Brain microvascular endothelial cell (primary cell): ENCODE measurements at regions not wholly inside any gene's neighbourhood (a gene's known extent, or its start where the extent isn't known, plus 50 kb on each side); places are given as distances from the start of the nearest gene placed in this dataset.

Source experiments
- DNase-seq: peaks from one replicate; pipeline ENCODE4 v3.0.0-alpha.2; 2020
- H3K27ac ChIP-seq: fragments of 250-450 bp; sonication (Bioruptor Pico); 2 replicates; pipeline ENCODE4 v1.5.1; 2020; ENCODE audit warnings: mild to moderate bottlenecking, moderate library complexity
- H3K27me3 ChIP-seq: fragments of 250-450 bp; sonication (Bioruptor Pico); replicated peaks from 2 replicates; pipeline ENCODE4 v1.5.1; 2020; ENCODE audit warnings: mild to moderate bottlenecking
- H3K36me3 ChIP-seq: fragments of 250-450 bp; sonication (Bioruptor Pico); replicated peaks from 2 replicates; pipeline ENCODE4 v1.5.1; 2020; ENCODE audit warnings: mild to moderate bottlenecking
- H3K4me3 ChIP-seq: 2 replicates; pipeline ENCODE4 v1.5.1; 2011; ENCODE audit warnings: low read depth, mild to moderate bottlenecking, control low read depth, low read length, moderate library complexity
- in situ Hi-C: cut with HindIII; loops from 2 replicates; pipeline ENCODE4 v1.10.0; 2017; ENCODE audit warnings: low sequenced_read_pairs, low pct_ligation_motif_present
- TF ChIP-seq, protein P1 (sequence below): IDR thresholded peaks from 2 replicates; pipeline ENCODE4 v1.5.1; 2011; ENCODE audit warnings: low read depth, mild to moderate bottlenecking, moderate library complexity, low read length, control low read depth, inconsistent platforms; ENCODE audit errors: missing control alignments

DNA sequence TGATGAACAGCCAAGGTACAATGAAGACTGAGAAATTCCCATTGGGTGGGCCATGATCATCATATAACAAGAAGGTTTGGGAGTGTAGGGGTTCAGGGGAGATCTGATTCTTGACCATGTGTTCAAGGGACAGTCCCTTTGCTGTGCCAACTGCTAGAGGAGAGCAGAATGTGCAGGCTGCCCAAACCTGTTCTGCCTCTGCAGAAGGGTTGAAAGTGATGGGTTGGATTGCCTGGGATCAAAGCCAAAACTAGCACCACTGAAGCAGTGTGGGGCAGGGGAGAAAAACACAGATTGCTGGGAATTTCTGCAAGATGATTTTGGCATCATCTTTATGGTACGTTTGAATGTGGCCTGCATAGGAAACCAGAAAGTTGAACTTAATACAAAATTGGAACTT is 303.9 kb downstream of the OTUD1 start:
- no peaks in the 10 kb centered on the region for H3K36me3 ChIP-seq
- no peak overlapping the region for H3K27ac ChIP-seq
- in situ Hi-C loops: no loop called here
- TF ChIP-seq, protein P1, sequence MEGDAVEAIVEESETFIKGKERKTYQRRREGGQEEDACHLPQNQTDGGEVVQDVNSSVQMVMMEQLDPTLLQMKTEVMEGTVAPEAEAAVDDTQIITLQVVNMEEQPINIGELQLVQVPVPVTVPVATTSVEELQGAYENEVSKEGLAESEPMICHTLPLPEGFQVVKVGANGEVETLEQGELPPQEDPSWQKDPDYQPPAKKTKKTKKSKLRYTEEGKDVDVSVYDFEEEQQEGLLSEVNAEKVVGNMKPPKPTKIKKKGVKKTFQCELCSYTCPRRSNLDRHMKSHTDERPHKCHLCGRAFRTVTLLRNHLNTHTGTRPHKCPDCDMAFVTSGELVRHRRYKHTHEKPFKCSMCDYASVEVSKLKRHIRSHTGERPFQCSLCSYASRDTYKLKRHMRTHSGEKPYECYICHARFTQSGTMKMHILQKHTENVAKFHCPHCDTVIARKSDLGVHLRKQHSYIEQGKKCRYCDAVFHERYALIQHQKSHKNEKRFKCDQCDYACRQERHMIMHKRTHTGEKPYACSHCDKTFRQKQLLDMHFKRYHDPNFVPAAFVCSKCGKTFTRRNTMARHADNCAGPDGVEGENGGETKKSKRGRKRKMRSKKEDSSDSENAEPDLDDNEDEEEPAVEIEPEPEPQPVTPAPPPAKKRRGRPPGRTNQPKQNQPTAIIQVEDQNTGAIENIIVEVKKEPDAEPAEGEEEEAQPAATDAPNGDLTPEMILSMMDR: no peak
- H3K4me3 ChIP-seq: no peak overlapping the region
- H3K27me3 ChIP-seq: no peaks in the 10 kb centered on the region
- DNase-seq: no peak

DNA sequence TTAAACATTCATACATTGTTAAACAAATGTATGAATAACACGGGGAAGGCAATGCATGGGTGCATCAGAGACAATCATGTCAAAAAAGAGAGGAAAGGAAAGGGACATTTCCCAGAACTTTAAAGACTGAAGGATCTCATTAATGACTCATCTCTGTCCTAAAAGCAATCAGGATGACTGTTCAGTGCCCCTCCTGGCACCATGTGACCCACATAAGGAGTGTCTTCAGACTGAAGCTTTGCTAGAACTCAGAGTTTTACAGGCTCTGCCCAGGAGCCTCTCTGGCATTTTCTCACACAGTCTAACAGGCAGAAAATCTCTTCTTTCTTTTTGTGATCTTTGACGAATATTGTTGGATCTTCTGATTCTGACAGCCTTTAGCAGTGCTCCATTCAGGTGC is 315.3 kb downstream of the OTUD1 start:
- Histone ChIP-seq H3K4me3 (no peak overlapping the region), H3K36me3 (no peaks in the 10 kb centered on the region), H3K27me3 (no peaks in the 10 kb centered on the region), H3K27ac (no peak overlapping the region)
- TF ChIP-seq, protein P1: no peak
- in situ Hi-C loops: no loop called here
- no peak for DNase-seq

DNA sequence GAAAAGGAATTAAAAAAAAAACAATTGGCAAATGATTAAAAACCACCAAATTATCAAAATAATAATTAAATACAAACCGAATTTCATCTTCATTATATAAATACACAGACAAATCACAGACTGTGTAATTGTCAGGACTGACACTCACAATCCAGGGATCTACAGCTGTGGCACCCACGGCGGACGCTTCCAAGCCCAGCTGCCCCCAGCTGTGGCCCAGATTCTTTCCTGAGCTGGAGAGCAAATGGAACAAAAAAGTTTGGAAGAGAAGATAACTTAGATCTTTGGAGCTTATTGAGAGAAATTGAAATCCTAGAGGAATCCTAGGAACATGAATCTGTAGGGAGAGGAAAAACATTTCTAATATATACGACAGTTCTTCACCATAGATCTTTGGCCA is 316.1 kb downstream of the OTUD1 start:
- H3K27me3 ChIP-seq: no peaks in the 10 kb centered on the region
- H3K4me3 ChIP-seq: no peak overlapping the region
- H3K36me3 ChIP-seq: no peaks in the 10 kb centered on the region
- no peak overlapping the region for H3K27ac ChIP-seq
- in situ Hi-C loops: no loop called here
- DNase-seq: no peak
- TF ChIP-seq, protein P1: no peak

DNA sequence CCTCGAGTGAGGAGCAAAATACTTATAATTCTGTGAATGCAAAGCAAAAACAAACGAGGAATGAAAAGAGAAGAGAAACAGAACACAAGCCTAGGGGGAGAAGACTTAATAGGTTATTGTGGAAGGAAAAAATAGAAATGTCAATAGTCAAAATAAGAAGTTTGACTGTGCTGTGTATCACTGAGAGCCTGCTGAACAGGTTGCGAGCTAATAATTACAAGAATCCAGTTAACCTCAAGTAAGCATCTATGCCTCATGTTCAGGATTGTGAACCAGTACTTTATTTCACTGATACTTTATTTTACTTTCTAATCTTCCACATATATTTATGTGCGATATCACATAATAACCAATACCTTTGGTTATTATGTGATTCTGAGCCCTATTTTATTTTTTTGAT is 316.7 kb downstream of the OTUD1 start:
- Histone ChIP-seq H3K27ac (no peak overlapping the region), H3K36me3 (no peaks in the 10 kb centered on the region), H3K27me3 (no peaks in the 10 kb centered on the region), H3K4me3 (no peak overlapping the region)
- TF ChIP-seq, protein P1: no peak
- in situ Hi-C loops: no loop called here
- DNase-seq: no peak

DNA sequence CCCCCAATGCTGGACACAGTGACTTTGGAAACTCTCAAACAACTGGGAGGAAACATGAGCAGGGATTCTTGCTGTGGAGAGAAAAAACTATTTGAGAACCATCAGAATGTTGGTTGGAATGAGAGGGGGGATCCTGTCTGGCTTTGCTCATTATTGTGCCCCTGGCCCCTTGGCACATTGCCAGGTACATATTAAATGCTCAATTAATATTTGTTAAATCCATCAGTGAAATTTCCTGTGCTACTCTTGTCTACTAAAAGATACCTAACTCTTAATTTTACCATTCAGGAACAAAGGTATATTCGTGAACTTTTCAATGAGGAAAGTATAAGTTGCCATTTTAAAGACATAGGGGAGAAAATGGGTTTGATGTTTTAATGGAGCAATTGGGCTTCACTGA is 329.4 kb downstream of the OTUD1 start:
- in situ Hi-C loops: no loop called here
- DNase-seq: no peak
- H3K36me3 ChIP-seq: no peaks in the 10 kb centered on the region
- no peak overlapping the region for H3K27ac ChIP-seq
- TF ChIP-seq, protein P1: no peak
- no peak overlapping the region for H3K4me3 ChIP-seq
- no peaks in the 10 kb centered on the region for H3K27me3 ChIP-seq

DNA sequence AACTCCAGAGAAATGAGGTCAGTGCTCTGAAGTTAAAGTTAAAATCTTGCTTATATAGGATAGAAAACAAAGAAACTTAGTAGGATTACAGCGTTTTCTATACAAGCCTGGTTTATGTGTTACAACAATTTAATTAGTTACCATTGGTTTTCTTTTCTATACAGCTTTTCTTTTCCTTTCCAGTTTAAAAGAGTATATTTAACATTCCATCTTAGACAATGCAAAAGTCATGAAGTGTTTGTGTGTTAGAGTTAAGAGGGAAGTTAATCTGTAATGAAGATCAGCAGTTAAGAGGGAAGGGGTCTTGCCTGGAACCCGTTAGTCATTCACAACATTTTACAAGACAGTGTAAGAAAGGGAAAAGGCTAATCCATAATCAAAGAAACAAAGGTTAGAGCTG is 338.3 kb downstream of the OTUD1 start:
- TF ChIP-seq, protein P1: no peak
- H3K27me3 ChIP-seq: no peaks in the 10 kb centered on the region
- H3K4me3 ChIP-seq: no peak overlapping the region
- no peaks in the 10 kb centered on the region for H3K36me3 ChIP-seq
- H3K27ac ChIP-seq: no peak overlapping the region
- no peak for DNase-seq
- in situ Hi-C loops: no loop called here
